GM23338 (cell line): ENCODE measurements at regions not wholly inside any gene's neighbourhood (a gene's known extent, or its start where the extent isn't known, plus 50 kb on each side); places are given as distances from the start of the nearest gene placed in this dataset.

ENCODE experiments used
- ATAC-seq: fragments of 200-7000 bp; cut with Tn5 transposase; 3 replicates; pipeline ENCODE4 v1.9.1; 2020
- DNase-seq: peaks from one replicate; pipeline ENCODE4 v3.0.0-alpha.2; 2015; ENCODE audit warnings: low spot score
- H2AFZ ChIP-seq: fragments of 200-600 bp; sonication (generic); 2 replicates; pipeline ENCODE4 v1.8.0; 2016; ENCODE audit warnings: antibody characterized with exemption, mild to moderate bottlenecking, moderate library complexity
- H3F3A ChIP-seq: fragments of 200-600 bp; sonication (generic); replicated peaks from 2 replicates; pipeline ENCODE4 v1.8.0; 2017; ENCODE audit warnings: antibody characterized with exemption, mixed run types, low read depth
- H3K27ac ChIP-seq: fragments of 200-600 bp; sonication (generic); 2 replicates; pipeline ENCODE4 v1.6.1; 2016; ENCODE audit warnings: low read depth
- H3K27me3 ChIP-seq: fragments of 200-600 bp; sonication (generic); 2 replicates; pipeline ENCODE4 v1.8.0; 2016; ENCODE audit warnings: mild to moderate bottlenecking, mixed run types, moderate library complexity; ENCODE audit not compliant: insufficient read depth
- H3K36me3 ChIP-seq: fragments of 200-600 bp; sonication (generic); 2 replicates; pipeline ENCODE4 v1.8.0; 2016; ENCODE audit warnings: mild to moderate bottlenecking; ENCODE audit not compliant: insufficient read depth
- H3K4me1 ChIP-seq: fragments of 200-600 bp; sonication (generic); 2 replicates; pipeline ENCODE4 v1.8.0; 2016; ENCODE audit warnings: mild to moderate bottlenecking, moderate library complexity; ENCODE audit not compliant: insufficient read depth
- H3K4me2 ChIP-seq: fragments of 200-600 bp; sonication (generic); 2 replicates; pipeline ENCODE4 v1.7.1; 2017; ENCODE audit warnings: mixed run types
- H3K4me3 ChIP-seq: fragments of 200-600 bp; sonication (generic); 2 replicates; pipeline ENCODE4 v1.6.1; 2016; ENCODE audit warnings: mixed run types
- H3K79me2 ChIP-seq: fragments of 200-600 bp; sonication (generic); replicated peaks from 2 replicates; pipeline ENCODE4 v1.8.0; 2017; ENCODE audit warnings: mild to moderate bottlenecking; ENCODE audit not compliant: insufficient read depth
- H3K9me2 ChIP-seq: fragments of 200-600 bp; sonication (generic); 2 replicates; pipeline ENCODE4 v1.8.0; 2017; ENCODE audit not compliant: insufficient read depth
- H4K20me1 ChIP-seq: fragments of 200-600 bp; sonication (generic); replicated peaks from 2 replicates; pipeline ENCODE4 v1.8.0; 2017; ENCODE audit warnings: mild to moderate bottlenecking; ENCODE audit not compliant: insufficient read depth
- H3K27ac Mint-ChIP-seq: 2 replicates; pipeline ENCODE4 v1.8.0; 2020; ENCODE audit warnings: inconsistent platforms, mild to moderate bottlenecking, moderate library complexity, mixed read lengths
- H3K27me3 Mint-ChIP-seq: 3 replicates; pipeline ENCODE4 v1.8.0; 2022; ENCODE audit warnings: low read depth, mild to moderate bottlenecking, moderate library complexity, mixed read lengths, inconsistent platforms; ENCODE audit not compliant: insufficient read depth, poor library complexity
- H3K36me3 Mint-ChIP-seq: 3 replicates; pipeline ENCODE4 v1.8.0; 2021; ENCODE audit warnings: low read depth, mild to moderate bottlenecking, inconsistent platforms, moderate library complexity, mixed read lengths
- H3K4me1 Mint-ChIP-seq: 3 replicates; pipeline ENCODE4 v1.8.0; 2020; ENCODE audit warnings: mild to moderate bottlenecking, inconsistent platforms, mixed read lengths
- H3K4me3 Mint-ChIP-seq: 3 replicates; pipeline ENCODE4 v1.8.0; 2021; ENCODE audit warnings: moderate library complexity, mild to moderate bottlenecking, inconsistent platforms, mixed read lengths
- H3K9me3 Mint-ChIP-seq: 3 replicates; pipeline ENCODE4 v1.8.0; 2020; ENCODE audit warnings: moderate library complexity, mild to moderate bottlenecking, inconsistent platforms, mixed read lengths
- EZH2phosphoT487 ChIP-seq: fragments of 200-600 bp; sonication (generic); IDR thresholded peaks from one replicate; pipeline ENCODE4 v1.8.1; 2018; ENCODE audit warnings: antibody characterized with exemption; ENCODE audit not compliant: unreplicated experiment
- NANOG ChIP-seq: IDR thresholded peaks from 2 replicates; pipeline ENCODE4 v1.6.1; 2016; ENCODE audit warnings: antibody characterized with exemption, borderline replicate concordance
- POLR2AphosphoS5 ChIP-seq: IDR thresholded peaks from 2 replicates; pipeline ENCODE4 v1.6.1; 2016; ENCODE audit warnings: antibody characterized with exemption, low read depth
- STAT1 ChIP-seq: IDR thresholded peaks from one replicate; pipeline ENCODE4 v1.6.1; 2016; ENCODE audit warnings: antibody characterized with exemption; ENCODE audit not compliant: unreplicated experiment
- ZNF114 ChIP-seq: fragments of 250-450 bp; sonication (Bioruptor Pico); IDR thresholded peaks from 2 replicates; pipeline ENCODE4 v1.5.0; 2020; ENCODE audit warnings: mild to moderate bottlenecking, moderate library complexity
- ZNF331 ChIP-seq: fragments of 250-450 bp; sonication (Bioruptor Pico); IDR thresholded peaks from 2 replicates; pipeline ENCODE4 v1.5.0; 2020; ENCODE audit warnings: low read depth, mild to moderate bottlenecking, moderate library complexity
- TF ChIP-seq, protein P1 (sequence below), 2 experiments: fragments of 200-600 bp in 1 of 2; sonication (generic) in 1 of 2; conservative IDR thresholded peaks; 2 replicates each; pipeline versions ENCODE4 v1.5.1 to v1.6.1; 2016 to 2017; ENCODE audit warnings: antibody characterized with exemption in 2 of 2, low read depth in 2 of 2, mild to moderate bottlenecking in 2 of 2, moderate library complexity in 1 of 2
- TF ChIP-seq, protein P2 (sequence below): IDR thresholded peaks from 2 replicates; pipeline ENCODE4 v1.6.1; 2016; ENCODE audit warnings: antibody characterized with exemption
- TF ChIP-seq, protein P3 (sequence below): IDR thresholded peaks from one replicate; pipeline ENCODE4 v1.6.1; 2018; ENCODE audit warnings: antibody characterized with exemption; ENCODE audit not compliant: unreplicated experiment
- TF ChIP-seq, protein P4 (sequence below): fragments of 250-450 bp; sonication (Bioruptor Pico); IDR thresholded peaks from 2 replicates; pipeline ENCODE4 v1.5.0; 2020; ENCODE audit warnings: mild to moderate bottlenecking, moderate library complexity

DNA sequence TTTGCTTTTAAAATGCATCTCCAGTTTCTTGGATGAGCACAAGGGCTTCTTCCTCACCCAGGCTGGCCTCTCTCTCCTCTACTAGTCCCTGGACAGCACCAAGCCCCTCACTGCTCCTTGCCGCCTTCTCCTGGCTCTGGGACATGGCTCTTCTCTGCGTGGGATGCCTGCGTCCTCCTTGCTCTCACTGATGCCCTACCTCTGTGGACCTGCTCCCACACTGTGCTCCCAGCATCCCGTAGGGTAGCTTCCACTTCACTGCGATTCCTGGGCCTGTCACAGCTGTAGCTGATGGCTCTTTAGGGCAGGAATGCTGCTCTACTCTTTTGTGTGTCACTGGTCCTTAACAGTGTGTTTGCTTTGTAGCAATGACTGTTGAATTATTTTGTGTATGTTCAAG lies 136.3 kb downstream of the SNX19 start:
- H3K27ac ChIP-seq: no peak overlapping the region
- no peaks in the 10 kb centered on the region for H3K27me3 ChIP-seq
- no peaks in the 10 kb centered on the region for H3K27me3 Mint-ChIP-seq
- no peaks in the 10 kb centered on the region; the same call in 2 of the 3 replicates for H3K9me3 Mint-ChIP-seq
- H2AFZ ChIP-seq: peak overlapping the region; percentile 63; the same call in 1 of the 2 replicates
- no peaks in the 10 kb centered on the region for H3K36me3 Mint-ChIP-seq
- H3K4me3 ChIP-seq: no peak overlapping the region
- peaks cover 10% of the 10 kb centered on the region for H3K4me1 Mint-ChIP-seq
- no peak overlapping the region for H3K27ac Mint-ChIP-seq
- H3K79me2 ChIP-seq: no peaks in the 10 kb centered on the region
- no peaks in the 10 kb centered on the region for H3K36me3 ChIP-seq
- peak; percentile 31; the same call in 2 of the 3 replicates for ATAC-seq
- no peak overlapping the region for H3K4me2 ChIP-seq
- no peaks in the 10 kb centered on the region for H3F3A ChIP-seq
- peaks cover 16% of the 10 kb centered on the region for H3K4me1 ChIP-seq
- H3K9me2 ChIP-seq: peaks cover 10% of the 10 kb centered on the region
- no peaks in the 10 kb centered on the region for H4K20me1 ChIP-seq
- no peak for DNase-seq
- TF ChIP-seq, protein P1, sequence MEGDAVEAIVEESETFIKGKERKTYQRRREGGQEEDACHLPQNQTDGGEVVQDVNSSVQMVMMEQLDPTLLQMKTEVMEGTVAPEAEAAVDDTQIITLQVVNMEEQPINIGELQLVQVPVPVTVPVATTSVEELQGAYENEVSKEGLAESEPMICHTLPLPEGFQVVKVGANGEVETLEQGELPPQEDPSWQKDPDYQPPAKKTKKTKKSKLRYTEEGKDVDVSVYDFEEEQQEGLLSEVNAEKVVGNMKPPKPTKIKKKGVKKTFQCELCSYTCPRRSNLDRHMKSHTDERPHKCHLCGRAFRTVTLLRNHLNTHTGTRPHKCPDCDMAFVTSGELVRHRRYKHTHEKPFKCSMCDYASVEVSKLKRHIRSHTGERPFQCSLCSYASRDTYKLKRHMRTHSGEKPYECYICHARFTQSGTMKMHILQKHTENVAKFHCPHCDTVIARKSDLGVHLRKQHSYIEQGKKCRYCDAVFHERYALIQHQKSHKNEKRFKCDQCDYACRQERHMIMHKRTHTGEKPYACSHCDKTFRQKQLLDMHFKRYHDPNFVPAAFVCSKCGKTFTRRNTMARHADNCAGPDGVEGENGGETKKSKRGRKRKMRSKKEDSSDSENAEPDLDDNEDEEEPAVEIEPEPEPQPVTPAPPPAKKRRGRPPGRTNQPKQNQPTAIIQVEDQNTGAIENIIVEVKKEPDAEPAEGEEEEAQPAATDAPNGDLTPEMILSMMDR (conservative IDR thresholded peaks at IDR 0.05; ENCODE audit: low read depth in 2 of 2): no peak
- TF ChIP-seq ZNF331 (CRISPR knock-in tag) (no peak), NANOG (no peak), EZH2phosphoT487 (no peak), ZNF114 (CRISPR knock-in tag) (no peak), STAT1 (no peak)
- TF ChIP-seq, protein P2, sequence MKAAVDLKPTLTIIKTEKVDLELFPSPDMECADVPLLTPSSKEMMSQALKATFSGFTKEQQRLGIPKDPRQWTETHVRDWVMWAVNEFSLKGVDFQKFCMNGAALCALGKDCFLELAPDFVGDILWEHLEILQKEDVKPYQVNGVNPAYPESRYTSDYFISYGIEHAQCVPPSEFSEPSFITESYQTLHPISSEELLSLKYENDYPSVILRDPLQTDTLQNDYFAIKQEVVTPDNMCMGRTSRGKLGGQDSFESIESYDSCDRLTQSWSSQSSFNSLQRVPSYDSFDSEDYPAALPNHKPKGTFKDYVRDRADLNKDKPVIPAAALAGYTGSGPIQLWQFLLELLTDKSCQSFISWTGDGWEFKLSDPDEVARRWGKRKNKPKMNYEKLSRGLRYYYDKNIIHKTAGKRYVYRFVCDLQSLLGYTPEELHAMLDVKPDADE: no peak
- TF ChIP-seq, protein P3, sequence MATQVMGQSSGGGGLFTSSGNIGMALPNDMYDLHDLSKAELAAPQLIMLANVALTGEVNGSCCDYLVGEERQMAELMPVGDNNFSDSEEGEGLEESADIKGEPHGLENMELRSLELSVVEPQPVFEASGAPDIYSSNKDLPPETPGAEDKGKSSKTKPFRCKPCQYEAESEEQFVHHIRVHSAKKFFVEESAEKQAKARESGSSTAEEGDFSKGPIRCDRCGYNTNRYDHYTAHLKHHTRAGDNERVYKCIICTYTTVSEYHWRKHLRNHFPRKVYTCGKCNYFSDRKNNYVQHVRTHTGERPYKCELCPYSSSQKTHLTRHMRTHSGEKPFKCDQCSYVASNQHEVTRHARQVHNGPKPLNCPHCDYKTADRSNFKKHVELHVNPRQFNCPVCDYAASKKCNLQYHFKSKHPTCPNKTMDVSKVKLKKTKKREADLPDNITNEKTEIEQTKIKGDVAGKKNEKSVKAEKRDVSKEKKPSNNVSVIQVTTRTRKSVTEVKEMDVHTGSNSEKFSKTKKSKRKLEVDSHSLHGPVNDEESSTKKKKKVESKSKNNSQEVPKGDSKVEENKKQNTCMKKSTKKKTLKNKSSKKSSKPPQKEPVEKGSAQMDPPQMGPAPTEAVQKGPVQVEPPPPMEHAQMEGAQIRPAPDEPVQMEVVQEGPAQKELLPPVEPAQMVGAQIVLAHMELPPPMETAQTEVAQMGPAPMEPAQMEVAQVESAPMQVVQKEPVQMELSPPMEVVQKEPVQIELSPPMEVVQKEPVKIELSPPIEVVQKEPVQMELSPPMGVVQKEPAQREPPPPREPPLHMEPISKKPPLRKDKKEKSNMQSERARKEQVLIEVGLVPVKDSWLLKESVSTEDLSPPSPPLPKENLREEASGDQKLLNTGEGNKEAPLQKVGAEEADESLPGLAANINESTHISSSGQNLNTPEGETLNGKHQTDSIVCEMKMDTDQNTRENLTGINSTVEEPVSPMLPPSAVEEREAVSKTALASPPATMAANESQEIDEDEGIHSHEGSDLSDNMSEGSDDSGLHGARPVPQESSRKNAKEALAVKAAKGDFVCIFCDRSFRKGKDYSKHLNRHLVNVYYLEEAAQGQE: no peak
- no peak overlapping the region for H3K4me3 Mint-ChIP-seq

DNA sequence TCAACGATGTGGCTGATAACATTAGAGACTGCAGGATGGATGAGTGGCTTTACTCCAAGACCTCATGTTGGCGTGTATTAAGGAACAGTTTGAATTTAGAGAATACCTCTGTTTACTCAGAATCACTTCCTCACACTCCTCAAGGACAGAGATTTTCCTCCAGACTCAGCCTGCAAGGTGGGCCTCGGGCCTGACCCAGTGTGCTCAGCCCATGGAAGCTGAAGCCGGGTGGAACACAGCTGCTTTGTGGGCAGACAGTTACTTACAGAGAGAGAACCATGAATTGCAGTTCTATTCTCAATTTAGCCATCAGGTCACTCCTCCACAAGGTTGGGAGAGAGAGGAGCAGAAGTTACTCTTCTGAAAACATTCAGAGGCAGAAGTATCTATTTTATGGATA lies 135.8 kb downstream of the SNX19 start:
- no peaks in the 10 kb centered on the region for H3K36me3 Mint-ChIP-seq
- H3K4me3 Mint-ChIP-seq: no peak overlapping the region
- Histone ChIP-seq H3K79me2 (no peaks in the 10 kb centered on the region), H3K4me1 (peaks cover 16% of the 10 kb centered on the region), H3F3A (no peaks in the 10 kb centered on the region), H3K27ac (no peak overlapping the region), H3K4me2 (no peak overlapping the region), H4K20me1 (no peaks in the 10 kb centered on the region), H2AFZ (peak overlapping the region; percentile 63; the same call in 1 of the 2 replicates), H3K4me3 (no peak overlapping the region), H3K36me3 (no peaks in the 10 kb centered on the region), H3K9me2 (peaks cover 5% of the 10 kb centered on the region), H3K27me3 (no peaks in the 10 kb centered on the region)
- no peaks in the 10 kb centered on the region; the same call in 2 of the 3 replicates for H3K9me3 Mint-ChIP-seq
- DNase-seq (no peak), ATAC-seq (no peak)
- peaks cover 10% of the 10 kb centered on the region for H3K4me1 Mint-ChIP-seq
- H3K27me3 Mint-ChIP-seq: no peaks in the 10 kb centered on the region
- H3K27ac Mint-ChIP-seq: no peak overlapping the region
- TF ChIP-seq, protein P4, sequence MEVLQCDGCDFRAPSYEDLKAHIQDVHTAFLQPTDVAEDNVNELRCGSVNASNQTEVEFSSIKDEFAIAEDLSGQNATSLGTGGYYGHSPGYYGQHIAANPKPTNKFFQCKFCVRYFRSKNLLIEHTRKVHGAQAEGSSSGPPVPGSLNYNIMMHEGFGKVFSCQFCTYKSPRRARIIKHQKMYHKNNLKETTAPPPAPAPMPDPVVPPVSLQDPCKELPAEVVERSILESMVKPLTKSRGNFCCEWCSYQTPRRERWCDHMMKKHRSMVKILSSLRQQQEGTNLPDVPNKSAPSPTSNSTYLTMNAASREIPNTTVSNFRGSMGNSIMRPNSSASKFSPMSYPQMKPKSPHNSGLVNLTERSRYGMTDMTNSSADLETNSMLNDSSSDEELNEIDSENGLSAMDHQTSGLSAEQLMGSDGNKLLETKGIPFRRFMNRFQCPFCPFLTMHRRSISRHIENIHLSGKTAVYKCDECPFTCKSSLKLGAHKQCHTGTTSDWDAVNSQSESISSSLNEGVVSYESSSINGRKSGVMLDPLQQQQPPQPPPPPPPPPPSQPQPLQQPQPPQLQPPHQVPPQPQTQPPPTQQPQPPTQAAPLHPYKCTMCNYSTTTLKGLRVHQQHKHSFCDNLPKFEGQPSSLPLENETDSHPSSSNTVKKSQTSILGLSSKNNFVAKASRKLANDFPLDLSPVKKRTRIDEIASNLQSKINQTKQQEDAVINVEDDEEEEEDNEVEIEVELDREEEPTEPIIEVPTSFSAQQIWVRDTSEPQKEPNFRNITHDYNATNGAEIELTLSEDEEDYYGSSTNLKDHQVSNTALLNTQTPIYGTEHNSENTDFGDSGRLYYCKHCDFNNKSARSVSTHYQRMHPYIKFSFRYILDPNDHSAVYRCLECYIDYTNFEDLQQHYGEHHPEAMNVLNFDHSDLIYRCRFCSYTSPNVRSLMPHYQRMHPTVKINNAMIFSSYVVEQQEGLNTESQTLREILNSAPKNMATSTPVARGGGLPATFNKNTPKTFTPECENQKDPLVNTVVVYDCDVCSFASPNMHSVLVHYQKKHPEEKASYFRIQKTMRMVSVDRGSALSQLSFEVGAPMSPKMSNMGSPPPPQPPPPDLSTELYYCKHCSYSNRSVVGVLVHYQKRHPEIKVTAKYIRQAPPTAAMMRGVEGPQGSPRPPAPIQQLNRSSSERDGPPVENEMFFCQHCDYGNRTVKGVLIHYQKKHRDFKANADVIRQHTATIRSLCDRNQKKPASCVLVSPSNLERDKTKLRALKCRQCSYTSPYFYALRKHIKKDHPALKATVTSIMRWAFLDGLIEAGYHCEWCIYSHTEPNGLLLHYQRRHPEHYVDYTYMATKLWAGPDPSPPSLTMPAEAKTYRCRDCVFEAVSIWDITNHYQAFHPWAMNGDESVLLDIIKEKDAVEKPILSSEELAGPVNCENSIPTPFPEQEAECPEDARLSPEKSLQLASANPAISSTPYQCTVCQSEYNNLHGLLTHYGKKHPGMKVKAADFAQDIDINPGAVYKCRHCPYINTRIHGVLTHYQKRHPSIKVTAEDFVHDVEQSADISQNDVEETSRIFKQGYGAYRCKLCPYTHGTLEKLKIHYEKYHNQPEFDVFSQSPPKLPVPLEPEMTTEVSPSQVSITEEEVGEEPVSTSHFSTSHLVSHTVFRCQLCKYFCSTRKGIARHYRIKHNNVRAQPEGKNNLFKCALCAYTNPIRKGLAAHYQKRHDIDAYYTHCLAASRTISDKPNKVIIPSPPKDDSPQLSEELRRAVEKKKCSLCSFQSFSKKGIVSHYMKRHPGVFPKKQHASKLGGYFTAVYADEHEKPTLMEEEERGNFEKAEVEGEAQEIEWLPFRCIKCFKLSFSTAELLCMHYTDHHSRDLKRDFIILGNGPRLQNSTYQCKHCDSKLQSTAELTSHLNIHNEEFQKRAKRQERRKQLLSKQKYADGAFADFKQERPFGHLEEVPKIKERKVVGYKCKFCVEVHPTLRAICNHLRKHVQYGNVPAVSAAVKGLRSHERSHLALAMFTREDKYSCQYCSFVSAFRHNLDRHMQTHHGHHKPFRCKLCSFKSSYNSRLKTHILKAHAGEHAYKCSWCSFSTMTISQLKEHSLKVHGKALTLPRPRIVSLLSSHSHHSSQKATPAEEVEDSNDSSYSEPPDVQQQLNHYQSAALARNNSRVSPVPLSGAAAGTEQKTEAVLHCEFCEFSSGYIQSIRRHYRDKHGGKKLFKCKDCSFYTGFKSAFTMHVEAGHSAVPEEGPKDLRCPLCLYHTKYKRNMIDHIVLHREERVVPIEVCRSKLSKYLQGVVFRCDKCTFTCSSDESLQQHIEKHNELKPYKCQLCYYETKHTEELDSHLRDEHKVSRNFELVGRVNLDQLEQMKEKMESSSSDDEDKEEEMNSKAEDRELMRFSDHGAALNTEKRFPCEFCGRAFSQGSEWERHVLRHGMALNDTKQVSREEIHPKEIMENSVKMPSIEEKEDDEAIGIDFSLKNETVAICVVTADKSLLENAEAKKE (CRISPR knock-in tag): no peak
- no peak for TF ChIP-seq NANOG
- no peak for TF ChIP-seq POLR2AphosphoS5
- TF ChIP-seq ZNF331 (CRISPR knock-in tag): no peak
